GM10248 (cell line): ENCODE measurements at regions not wholly inside any gene's neighbourhood (a gene's known extent, or its start where the extent isn't known, plus 50 kb on each side); places are given as distances from the start of the nearest gene placed in this dataset.
"Not testable (repeated sequence)": the region's sequence is repeated elsewhere in the genome, so short reads cannot be mapped to it uniquely, and the experiment has no call there.

Experiments
- CTCF ChIA-PET: fragments of 300-600 bp; sonication (Branson Sonifier 250); formaldehyde crosslinking; extraction: SDS; loops from one replicate; lab custom pipeline; 2021; ENCODE audit warnings: antibody characterized with exemption; lab: Yijun Ruan, JAX
- POLR2A ChIA-PET: fragments of 350-650 bp; sonication (Branson Sonifier 250); formaldehyde crosslinking; extraction: SDS; loops from one replicate; lab custom pipeline; 2020; ENCODE audit warnings: antibody characterized with exemption; lab: Yijun Ruan, JAX
- DNase-seq: peaks from one replicate; pipeline ENCODE4 v3.0.0; 2012; ENCODE audit errors: extremely low spot score
- TF ChIP-seq, protein P1 (sequence below): IDR thresholded peaks from 2 replicates; pipeline ENCODE4 v1.5.1; 2012; ENCODE audit warnings: mild to moderate bottlenecking, low read depth; ENCODE audit errors: extremely low read depth, missing control alignments, control extremely low read depth

DNA sequence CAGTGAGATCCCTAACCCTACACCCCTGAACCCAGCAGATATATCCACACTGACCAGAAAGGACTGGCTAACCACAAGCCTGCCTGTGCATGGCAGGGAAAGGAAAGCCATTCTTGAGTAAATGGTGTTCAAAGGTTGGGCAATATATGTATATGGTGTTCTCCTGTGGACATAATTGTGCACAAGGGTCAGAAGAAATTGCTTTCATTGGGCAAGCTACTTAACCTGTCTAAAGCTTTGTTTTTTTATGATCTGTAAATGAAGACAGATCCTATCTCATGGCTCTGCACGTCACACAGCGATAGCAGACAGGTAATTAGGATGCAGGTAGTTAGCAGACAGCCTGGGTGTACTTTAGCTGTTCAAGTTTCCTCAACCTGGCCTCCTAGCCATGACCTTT, 263.5 kb upstream of the PLGLB2 start:
- CTCF ChIA-PET, POLR2A ChIA-PET, DNase-seq: not testable (repeated sequence)

DNA sequence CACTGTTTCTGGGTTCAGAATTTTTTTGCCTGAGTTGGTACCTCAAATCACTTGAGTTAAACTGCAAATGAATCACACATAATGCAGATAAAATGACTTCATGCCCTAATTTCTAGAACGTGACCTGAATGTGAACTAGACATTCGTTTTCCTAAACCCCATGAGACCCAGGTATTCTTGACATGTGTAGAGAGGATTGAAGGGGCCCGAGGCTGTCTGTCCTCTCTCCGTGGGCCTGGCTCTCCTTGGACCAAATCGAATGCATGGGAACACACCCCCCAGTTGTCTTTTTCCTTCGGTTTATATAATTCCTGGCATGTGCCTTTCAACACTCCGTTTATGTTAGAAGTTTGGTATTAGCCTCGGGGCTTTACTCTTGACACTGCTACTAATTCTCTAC, 262.4 kb upstream of the PLGLB2 start:
- DNase-seq, POLR2A ChIA-PET, CTCF ChIA-PET: not testable (repeated sequence)

DNA sequence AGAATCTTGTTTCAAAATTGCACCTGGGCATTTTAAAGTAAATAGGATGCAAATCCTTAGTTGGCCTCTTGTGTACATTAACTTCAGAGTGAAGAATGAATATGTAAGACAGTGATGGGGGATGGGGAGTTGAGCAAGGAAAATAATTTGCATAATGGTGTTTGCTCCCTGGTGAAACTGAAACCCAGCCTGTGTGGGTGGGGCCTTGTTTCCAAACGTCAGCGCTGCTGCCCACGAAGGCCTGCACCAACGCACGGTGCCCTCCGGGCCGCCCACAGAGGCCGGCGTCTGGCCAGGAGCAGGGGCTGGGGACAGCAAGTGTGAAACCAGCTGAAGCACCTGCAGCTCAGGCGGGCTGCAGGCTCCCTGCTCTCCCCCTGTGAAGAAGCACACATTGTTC, 262.0 kb upstream of the PLGLB2 start:
- POLR2A ChIA-PET, DNase-seq, CTCF ChIA-PET: not testable (repeated sequence)

DNA sequence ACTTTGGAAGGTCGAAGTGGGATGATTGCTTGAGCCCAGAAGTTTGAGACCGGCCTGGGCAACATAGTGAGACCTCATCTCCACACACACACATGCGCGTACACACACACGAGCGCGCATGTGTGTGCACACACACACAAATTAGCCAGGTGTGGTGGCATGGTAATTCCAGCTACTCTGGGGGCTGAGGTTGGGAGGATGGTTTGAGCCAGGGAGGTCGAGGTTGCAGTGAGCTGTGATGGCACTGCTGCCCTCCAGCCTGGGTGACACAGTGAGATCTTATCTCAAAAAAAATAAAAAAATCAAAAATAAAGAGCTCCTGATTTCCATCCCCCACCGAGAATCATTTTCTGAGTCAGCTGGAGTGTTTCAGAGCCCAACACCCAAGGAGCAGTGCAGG, 261.5 kb upstream of the PLGLB2 start:
- POLR2A ChIA-PET, DNase-seq, CTCF ChIA-PET: not testable (repeated sequence)

DNA sequence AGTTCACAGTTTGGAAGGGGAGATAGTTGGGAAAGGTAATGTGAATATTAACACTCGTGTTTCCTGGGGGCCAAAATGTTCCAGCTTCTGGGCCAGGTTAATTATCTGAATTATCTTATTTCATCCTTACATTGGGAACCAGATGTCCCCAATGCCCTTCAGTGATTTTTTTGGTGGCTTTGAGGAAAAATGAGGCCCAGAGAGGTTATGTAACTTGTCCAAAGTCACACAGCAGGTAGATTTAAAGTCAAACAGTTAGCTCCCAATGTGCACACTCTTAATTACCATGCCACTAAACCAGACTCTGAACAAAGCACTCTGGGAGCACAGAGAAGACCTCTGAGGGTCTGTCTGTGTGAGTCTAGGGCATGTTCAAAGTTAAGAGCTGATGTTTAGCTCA, 259.9 kb upstream of the PLGLB2 start:
- POLR2A ChIA-PET, CTCF ChIA-PET, DNase-seq: not testable (repeated sequence)

DNA sequence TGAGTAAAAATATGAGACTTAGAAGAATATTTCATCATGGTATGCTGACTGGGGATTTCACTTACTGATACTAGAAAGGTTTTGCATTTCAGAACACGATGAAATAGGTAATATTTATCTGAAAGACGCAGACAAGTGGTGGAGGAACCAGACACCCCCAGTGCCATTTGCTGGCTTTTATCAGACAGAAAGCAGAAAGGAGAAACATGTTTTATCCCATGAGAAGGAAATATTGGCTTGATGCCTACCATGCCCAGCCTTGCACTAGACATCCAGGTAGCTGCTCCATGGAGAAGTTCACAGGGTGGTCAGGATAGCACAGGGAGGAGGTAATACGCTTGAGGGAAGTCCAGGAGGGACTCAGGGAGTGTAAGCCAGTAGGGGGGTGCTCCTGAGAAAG, 258.9 kb upstream of the PLGLB2 start:
- CTCF ChIA-PET, DNase-seq, POLR2A ChIA-PET: not testable (repeated sequence)

DNA sequence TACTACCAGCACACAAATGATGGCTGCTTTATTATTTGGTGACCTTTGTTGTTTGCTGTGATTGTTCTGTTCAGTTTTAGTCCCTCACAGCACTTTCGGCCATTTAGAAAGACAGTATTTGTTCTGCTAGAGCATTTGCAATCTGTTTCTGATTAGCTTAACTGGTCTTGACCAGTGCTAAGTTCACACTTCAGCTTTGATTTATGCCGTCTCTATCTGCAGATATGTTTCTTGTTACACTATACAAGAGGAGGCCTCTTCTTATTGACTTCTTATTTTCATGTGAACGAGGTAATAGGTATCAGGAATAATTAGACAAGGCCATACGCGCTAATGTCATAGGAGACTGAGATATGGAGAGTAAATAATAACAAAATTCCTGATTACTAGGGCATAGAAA, 253.0 kb upstream of the PLGLB2 start:
- POLR2A ChIA-PET, DNase-seq, CTCF ChIA-PET: not testable (repeated sequence)

DNA sequence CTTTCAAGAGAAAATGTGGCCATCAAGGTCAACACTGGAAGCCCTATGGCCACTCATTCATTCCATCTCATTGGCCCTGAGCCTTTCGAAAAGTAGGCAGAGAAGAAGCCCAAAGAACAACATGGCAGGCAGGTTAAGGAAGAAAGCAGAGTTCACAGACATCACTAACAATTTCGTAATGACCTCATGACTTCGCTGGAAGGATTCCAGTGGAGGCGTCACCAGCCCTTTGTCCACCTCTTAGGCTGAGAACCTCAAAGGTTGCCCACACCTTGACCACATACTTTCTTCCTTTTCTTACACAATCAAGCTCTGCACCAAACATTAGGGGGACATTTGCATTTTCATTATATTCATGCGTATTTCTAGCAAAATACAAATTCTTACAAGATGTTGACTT, 252.4 kb upstream of the PLGLB2 start:
- POLR2A ChIA-PET, DNase-seq, CTCF ChIA-PET: not testable (repeated sequence)

DNA sequence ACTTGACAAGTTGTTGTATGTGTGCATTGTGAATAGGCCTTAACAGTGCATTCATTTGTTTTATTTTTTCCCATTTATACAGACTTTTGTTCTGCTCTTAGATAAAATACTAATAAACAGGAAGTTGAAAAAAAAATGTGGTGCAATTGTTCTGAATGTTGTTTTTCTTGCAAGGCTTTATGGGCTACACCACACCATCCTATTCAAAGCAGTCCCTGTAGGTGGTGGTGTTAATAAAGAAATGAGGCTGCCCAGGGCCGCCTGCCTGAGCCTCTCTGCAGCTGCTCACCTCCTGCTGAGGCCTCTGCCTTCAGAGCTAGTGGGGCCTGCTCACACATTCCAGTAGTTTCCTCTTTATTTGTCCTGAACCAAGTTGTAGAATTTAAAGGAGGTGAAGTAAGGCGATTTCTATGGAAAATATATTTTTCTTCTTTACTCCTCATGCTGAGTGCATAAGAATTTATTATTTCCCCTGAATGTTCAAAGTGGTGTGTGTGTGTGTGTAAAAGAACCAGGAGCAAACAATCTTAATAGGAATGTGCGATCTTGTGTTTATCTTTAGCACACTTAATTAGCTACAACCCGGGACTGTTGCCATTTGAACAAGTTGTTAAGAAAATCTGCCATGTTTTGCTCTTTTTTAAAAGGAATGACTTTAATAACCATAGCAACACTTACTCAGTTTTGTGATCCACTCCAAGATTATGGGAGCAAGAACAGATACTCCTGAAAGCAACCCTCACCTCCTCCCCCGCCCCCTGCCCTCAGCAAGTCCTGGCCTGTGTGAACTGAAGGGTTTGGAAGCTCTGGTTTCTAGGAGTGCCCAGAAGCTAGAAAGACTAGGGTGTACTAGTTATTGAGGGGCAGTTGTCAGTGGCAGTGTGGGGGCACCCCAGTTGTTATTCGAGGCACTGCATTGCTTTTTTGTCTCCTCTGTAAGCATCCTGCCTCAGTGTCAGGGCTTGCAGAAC, 251.6 kb upstream of the PLGLB2 start:
- TF ChIP-seq, protein P1, sequence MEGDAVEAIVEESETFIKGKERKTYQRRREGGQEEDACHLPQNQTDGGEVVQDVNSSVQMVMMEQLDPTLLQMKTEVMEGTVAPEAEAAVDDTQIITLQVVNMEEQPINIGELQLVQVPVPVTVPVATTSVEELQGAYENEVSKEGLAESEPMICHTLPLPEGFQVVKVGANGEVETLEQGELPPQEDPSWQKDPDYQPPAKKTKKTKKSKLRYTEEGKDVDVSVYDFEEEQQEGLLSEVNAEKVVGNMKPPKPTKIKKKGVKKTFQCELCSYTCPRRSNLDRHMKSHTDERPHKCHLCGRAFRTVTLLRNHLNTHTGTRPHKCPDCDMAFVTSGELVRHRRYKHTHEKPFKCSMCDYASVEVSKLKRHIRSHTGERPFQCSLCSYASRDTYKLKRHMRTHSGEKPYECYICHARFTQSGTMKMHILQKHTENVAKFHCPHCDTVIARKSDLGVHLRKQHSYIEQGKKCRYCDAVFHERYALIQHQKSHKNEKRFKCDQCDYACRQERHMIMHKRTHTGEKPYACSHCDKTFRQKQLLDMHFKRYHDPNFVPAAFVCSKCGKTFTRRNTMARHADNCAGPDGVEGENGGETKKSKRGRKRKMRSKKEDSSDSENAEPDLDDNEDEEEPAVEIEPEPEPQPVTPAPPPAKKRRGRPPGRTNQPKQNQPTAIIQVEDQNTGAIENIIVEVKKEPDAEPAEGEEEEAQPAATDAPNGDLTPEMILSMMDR, result peak; percentile 25
- POLR2A ChIA-PET, CTCF ChIA-PET, DNase-seq: not testable (repeated sequence)

DNA sequence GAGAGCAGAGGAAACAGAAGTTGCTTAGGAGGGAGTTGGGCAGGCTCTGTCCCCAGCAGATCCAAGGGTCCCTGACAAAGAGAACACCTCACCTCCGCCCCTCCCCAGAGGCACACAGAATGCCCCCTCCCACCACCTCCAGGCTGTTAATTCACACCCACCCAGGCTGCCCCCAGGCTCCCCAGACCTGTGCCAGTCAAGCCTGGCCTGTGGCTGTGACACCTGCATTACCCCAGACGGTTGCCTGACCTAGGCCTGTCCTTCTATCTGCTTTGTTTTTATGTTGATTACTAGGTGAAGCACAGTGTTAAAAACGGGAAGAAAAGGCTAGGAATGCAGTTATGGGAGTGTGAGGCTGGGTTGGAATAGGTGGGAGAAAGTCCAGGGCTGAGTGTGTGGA, 250.8 kb upstream of the PLGLB2 start:
- DNase-seq, CTCF ChIA-PET, POLR2A ChIA-PET: not testable (repeated sequence)

DNA sequence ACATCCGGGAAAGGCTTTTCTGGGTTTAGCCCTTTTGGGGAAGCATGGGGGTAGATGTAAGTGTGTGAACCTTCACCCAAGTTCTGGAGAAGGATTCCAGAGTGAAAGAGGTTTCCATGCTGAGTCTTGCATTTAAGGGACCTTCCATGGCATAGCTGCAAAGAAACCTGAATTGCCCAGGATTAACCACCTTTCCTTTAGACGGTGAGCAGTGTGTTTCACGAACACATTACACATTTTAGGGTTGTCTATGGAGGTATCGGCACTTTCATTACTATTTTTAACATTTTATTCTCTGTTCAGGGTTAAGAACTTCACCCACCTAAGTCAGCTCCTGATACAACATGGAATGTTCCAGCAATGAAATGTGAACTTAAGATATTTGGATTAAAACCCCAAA, 250.2 kb upstream of the PLGLB2 start:
- POLR2A ChIA-PET, DNase-seq, CTCF ChIA-PET: not testable (repeated sequence)

DNA sequence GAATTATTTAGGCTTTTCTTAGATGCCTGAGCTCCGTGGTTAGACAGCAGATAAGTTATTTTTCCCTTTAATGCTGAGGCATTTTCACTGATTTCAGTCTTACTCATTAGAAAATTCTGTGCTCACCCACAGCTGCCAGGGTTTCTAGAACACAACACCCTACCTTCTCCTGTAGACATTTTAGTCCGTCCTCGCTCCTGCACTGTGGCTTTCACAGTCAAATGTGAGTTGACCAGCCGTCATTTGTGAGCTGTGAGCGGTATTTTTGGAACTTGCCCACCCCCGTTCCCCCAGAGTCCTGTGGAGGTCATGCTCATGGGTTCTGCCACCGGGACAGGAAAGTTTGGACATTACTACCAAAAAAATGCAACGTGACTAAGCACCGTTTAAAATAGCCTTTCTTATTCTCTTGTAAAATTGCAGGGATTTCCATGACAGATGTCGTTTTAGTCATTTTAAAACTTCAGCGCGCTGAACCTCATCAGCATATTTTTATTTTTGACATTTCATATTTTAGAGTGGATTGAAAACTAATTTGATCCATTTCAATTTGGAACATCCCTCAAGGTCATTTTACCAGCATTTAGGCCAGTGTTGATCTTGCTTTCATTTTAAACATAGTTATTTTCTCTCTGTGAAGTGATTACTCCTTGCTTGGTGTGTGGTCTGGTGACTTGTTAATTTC, 249.6 kb upstream of the PLGLB2 start:
- POLR2A ChIA-PET, CTCF ChIA-PET, DNase-seq: not testable (repeated sequence)

DNA sequence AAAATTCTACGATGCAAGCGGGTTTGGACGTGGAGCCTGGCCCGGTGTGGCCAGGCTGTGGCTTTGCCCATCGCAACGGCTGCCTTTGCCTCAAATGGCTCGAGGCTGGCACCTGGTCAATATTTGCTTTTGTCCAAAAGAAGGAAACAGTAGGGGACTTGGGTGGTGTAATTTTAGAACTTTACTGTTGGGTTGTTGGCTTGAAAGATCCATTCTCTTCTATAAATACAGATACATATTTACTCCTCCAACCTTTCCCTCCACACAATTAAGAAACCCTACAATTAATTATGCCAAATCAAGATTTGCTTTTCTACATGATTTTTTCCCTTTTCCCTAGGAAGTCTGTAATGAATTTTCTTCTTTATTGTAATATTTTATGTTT, 249.0 kb upstream of the PLGLB2 start:
- POLR2A ChIA-PET, CTCF ChIA-PET, DNase-seq: not testable (repeated sequence)

DNA sequence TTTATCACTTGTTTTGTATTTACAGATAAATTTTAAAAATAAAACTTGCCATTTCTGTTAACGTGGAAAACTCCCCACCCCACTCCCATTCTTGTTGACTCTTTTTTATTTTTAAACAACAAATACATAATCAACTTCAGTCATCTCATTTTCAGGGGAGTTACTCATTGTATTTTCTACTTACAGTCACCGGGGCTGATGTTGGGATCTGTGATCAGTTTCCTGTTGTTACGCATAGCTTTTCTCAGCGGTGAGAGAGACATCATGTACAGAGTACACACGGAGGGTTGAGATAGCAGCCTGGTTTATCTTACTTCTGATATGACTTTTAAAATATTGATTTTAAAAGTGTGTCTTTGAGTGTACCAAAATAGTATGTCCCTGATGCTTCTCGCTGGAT, 248.0 kb upstream of the PLGLB2 start:
- POLR2A ChIA-PET, CTCF ChIA-PET, DNase-seq: not testable (repeated sequence)

DNA sequence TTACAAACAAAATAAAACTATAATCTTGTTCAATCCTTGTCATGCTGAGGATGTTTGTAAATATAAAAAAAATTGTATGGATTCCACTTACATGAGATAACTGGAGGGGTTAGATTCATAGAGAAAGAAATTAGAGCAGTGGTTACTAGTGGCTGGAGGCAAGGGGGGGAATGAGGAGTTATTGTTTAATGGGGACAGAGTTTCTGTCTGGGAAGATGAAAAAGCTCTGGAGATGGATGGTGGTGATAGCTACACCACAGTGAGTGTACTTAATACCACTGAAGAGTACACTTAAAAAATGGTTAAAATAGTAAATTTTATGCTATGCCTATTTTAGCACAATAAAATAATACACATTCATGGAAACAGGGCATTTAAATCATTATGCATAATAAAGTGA, 247.5 kb upstream of the PLGLB2 start:
- POLR2A ChIA-PET, CTCF ChIA-PET, DNase-seq: not testable (repeated sequence)

DNA sequence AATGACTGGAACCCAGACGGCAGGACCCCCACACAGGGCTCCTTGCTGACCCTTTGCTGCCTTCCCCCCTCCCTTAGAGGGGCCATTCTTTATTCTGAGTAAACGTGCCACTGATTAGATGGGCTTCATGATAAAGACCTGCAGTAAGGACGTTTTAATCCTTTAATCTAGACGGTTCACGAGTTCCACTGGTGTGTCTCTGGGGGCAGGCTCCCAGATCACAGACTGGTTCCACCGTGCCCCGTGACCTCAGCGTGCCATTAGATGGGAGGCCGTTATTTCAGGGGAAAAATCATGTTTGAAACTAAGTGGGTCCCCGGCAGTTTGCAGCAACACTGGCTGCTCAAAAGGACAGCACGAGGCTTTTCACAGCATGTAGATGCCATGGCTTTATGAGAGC, 246.9 kb upstream of the PLGLB2 start:
- POLR2A ChIA-PET, CTCF ChIA-PET, DNase-seq: not testable (repeated sequence)

DNA sequence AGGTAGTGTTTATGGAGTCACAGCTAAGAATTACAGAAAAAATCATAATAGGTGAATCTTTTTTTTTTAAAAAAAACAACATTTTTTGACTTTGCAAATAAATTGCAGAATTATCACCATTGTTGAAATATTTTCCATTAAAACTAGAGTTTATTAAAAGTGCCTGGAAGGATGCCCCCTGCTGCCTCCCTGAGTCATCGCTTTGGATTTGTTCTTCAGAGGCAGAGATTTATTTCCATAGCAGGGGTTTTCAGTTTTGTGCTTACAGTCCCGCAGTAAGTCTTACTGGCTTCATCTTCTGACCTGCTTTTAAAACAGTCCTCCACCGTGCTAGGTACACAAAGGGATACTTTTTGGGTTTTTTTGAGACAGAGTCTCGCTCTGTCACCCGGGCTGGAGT, 244.9 kb upstream of the PLGLB2 start:
- CTCF ChIA-PET, POLR2A ChIA-PET, DNase-seq: not testable (repeated sequence)
